AG04449 (cell line): ENCODE measurements at regions not wholly inside any gene's neighbourhood (a gene's known extent, or its start where the extent isn't known, plus 50 kb on each side); places are given as distances from the start of the nearest gene placed in this dataset.

ENCODE experiments used
- CTCF ChIA-PET: fragments of 350-600 bp; formaldehyde crosslinking; extraction: SDS; loops from one replicate; lab custom pipeline; 2021; ENCODE audit warnings: antibody characterized with exemption; lab: Yijun Ruan, JAX
- POLR2A ChIA-PET: fragments of 400-600, 350-600 bp; formaldehyde crosslinking; extraction: SDS; loops from one replicate; lab custom pipeline; 2020; ENCODE audit warnings: antibody characterized with exemption, inconsistent platforms; lab: Yijun Ruan, JAX
- DNase-seq: peaks from one replicate; pipeline ENCODE4 v3.0.0-alpha.2; 2010; ENCODE audit warnings: low read depth, low spot score
- H3K4me3 ChIP-seq: 2 replicates; pipeline ENCODE4 v1.5.1; 2011; ENCODE audit warnings: low read depth, mild to moderate bottlenecking, control low read depth, low read length
- CTCF ChIP-seq: IDR thresholded peaks from one replicate; pipeline ENCODE4 v1.5.1; 2011; ENCODE audit warnings: mild to moderate bottlenecking, moderate library complexity, low read length, control low read depth, inconsistent platforms; ENCODE audit not compliant: insufficient read depth; ENCODE audit errors: missing control alignments

DNA sequence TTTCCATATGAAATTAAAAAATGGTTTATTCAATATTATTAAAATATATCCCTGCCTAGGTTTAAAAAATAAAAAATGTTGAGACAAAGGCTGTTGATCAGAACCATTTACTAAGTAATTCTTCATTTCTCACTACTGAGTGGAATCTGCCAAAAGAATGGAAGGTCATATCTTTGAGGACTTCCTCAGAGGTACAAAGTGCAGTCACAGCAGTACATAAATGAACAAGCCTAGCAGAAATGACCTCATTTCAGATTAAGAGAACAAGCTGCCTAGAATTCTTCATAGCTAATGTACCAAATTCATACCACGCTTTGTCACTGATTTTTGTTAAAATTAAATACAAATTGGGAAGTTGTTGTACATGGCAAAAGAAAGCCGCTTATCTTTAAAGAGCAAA is 318.9 kb upstream of the TFPI start:
- ChIA-PET CTCF (no interaction called here), POLR2A (no interaction called here)
- DNase-seq: no peak
- H3K4me3 ChIP-seq: no peak overlapping the region
- no peak for TF ChIP-seq CTCF

DNA sequence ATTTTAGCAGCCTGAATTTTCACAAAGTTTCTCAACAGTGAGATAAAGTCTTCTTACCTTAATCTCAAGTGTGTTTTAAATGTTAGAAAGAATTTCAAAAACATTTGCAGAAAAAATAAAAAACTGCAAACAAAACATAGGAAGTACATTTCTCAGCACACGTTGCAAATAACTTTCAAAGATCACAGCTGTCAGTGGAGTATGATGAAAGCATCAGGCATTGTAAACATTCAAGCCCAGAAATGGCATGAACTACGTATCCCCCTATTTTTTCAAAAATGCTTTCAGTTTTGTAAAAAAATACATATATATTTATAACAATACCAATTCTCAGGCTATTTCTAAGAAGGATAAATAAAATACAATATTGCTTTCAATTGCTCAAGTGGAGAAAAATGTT is 320.6 kb upstream of the TFPI start:
- TF ChIP-seq CTCF: no peak
- no peak for DNase-seq
- POLR2A ChIA-PET: no interaction called here

DNA sequence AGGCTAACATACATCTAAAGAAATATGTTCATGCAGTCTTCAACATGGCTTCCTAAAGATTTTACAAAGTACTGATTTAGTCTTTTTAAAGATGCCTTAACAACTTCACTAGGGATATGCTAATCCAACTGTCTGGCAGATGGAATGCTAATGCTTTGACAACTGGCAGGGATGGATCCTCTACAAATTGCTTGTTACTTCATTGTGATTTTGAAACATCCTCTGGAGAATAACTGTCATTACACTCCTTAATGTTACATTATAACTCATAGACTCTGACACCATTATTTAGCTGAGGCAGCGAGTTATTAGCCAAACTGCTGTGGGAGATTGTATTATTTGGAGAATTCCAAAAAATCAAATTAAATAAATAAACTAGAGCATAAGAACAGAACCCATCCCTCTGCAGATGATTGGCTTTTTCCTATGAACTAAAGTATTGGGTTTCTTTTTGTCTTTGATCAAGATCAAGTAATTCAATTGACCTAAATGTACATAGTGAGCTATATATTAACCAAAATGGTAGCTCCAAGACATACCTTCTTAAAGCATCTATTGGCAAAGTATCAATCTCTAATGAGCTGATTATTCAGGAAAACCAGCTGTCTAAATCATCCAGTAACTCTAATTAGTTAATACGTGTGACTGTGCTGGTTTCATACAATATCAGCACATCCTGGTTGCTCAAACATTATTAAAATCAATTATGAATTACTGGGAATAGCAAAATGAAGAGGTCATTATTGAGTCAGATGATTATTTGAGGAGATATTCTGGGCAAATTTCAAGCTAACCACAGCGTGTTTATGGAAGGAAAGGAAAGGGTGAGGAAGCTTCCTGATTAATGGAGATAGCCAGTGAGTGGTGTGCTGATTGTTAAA is 321.3 kb upstream of the TFPI start:
- no peak for DNase-seq
- POLR2A ChIA-PET: no interaction called here
- CTCF ChIA-PET: interaction anchor here (0.6 to 2.0 kb wide), 3 partner anchors 8 to 574 kb away, joined by 3 to 6 read pairs (median 4); no protein-coding TSS in a partner anchor

More for the DNA sequence above, 320.6 kb upstream of the TFPI start:
- CTCF ChIA-PET: no interaction called here
- no peak overlapping the region for H3K4me3 ChIP-seq

GRCh38 chr2:187876554-187876953 is 322.3 kb upstream of the TFPI start:
- TF ChIP-seq CTCF: no peak
- CTCF ChIA-PET: interaction anchor here (2.0 kb wide), 1 partner anchor 9 kb away, joined by 6 read pairs; no protein-coding TSS in a partner anchor
- DNase-seq: no peak
- POLR2A ChIA-PET: no interaction called here
- no peak overlapping the region for H3K4me3 ChIP-seq

More for the DNA sequence above, 321.3 kb upstream of the TFPI start:
- no peak for TF ChIP-seq CTCF
- H3K4me3 ChIP-seq: no peak overlapping the region

DNA sequence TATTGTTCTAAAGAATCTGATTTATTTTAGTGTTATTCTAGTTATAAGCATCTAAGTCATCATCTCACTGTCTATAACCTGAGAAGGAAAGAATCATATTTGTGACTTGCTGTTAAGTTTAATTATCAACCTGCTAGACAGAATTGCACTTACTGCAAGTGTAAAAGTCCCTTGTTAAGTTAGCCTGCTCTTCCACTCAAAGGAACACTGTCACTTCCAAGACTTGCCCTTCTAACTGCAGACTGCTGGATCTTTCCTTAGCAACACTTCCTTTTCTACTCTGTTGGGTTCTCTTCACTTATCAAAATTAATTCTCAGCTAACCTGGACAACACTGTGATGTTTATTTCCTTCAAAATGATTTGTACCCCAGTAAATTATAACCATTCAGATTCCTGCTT is 323.2 kb upstream of the TFPI start:
- no peak for TF ChIP-seq CTCF
- DNase-seq: no peak
- H3K4me3 ChIP-seq: no peak overlapping the region
- ChIA-PET CTCF (interaction anchor here (2.0 kb wide), 1 partner anchor 10 kb away, joined by 6 read pairs; no protein-coding TSS in a partner anchor), POLR2A (no interaction called here)

GRCh38 chr2:187878112-187878511 is 323.9 kb upstream of the TFPI start:
- H3K4me3 ChIP-seq: no peak overlapping the region
- ChIA-PET CTCF (no interaction called here), POLR2A (no interaction called here)
- no peak for DNase-seq
- no peak for TF ChIP-seq CTCF
